K562 (cell line): ENCODE measurements at regions not wholly inside any gene's neighbourhood (a gene's known extent, or its start where the extent isn't known, plus 50 kb on each side); places are given as distances from the start of the nearest gene placed in this dataset.
"Not testable (repeated sequence)": the region's sequence is repeated elsewhere in the genome, so short reads cannot be mapped to it uniquely, and the experiment has no call there.

Experiments
- ATAC-seq: fragments of 200-7000 bp; cut with Tn5 transposase; 3 replicates; pipeline ENCODE4 v1.9.1; 2020; ENCODE audit warnings: moderate library complexity
- BruUV-seq: library from RNA; stranded (reverse); fragments of 400-500 nt; replicated peaks from 2 replicates; lab custom pipeline; 2021; lab: Mats Ljungman, UMichigan
- CTCF ChIA-PET: fragments of 300-600 bp; formaldehyde crosslinking; extraction: SDS; loops from one replicate; lab custom pipeline; 2021; ENCODE audit warnings: low intra/inter-chr PET ratio; lab: Yijun Ruan, JAX
- POLR2A ChIA-PET: fragments of 300-600, 350-650 bp; sonication (Branson Sonifier 250); formaldehyde crosslinking; extraction: SDS; loops from one replicate; lab custom pipeline; 2021; ENCODE audit warnings: antibody characterized with exemption, inconsistent platforms; lab: Yijun Ruan, JAX
- DNase-seq, 4 experiments: peaks; one replicate each; pipeline versions ENCODE4 v3.0.0 to v3.0.0-alpha.2; 2011 to 2018; ENCODE audit warnings: low spot score in 3 of 4, mixed read lengths in 3 of 4; ENCODE audit errors: extremely low read depth in 1 of 4
- FAIRE-seq: peaks from 2 replicates; lab custom pipeline; 2011; peaks lifted over from hg19 to GRCh38; lab: Jason Lieb, UNC
- H2AFZ ChIP-seq: 2 replicates; pipeline ENCODE4 v1.6.0; 2011; ENCODE audit warnings: low read depth, low read length, control low read depth, inconsistent platforms
- H3K27ac ChIP-seq: fragments of 200-600 bp; 3 replicates; pipeline ENCODE4 v1.8.0; 2011; ENCODE audit warnings: low read depth, mild to moderate bottlenecking, control low read depth, inconsistent platforms, low read length, moderate library complexity, mixed read lengths; ENCODE audit errors: extremely low read depth
- H3K27me3 ChIP-seq, 2 experiments: fragments of 300-600 bp in 1 of 2; 2 replicates in 1 of 2; 3 replicates in 1 of 2; pipeline versions ENCODE4 v1.6.0 to v1.8.0; 2011; ENCODE audit warnings: inconsistent platforms in 2 of 2, low read length in 2 of 2, mild to moderate bottlenecking in 1 of 2, mixed read lengths in 1 of 2, moderate library complexity in 1 of 2; ENCODE audit not compliant: control insufficient read depth in 2 of 2, insufficient read depth in 2 of 2
- H3K36me3 ChIP-seq: fragments of 300-600 bp; 3 replicates; pipeline ENCODE4 v1.8.0; 2011; ENCODE audit warnings: mild to moderate bottlenecking, low read length, inconsistent platforms; ENCODE audit not compliant: control insufficient read depth, insufficient read depth
- H3K4me1 ChIP-seq, 2 experiments: fragments of 200-600 bp in 1 of 2; replicated peaks in 1 of 2; 2 replicates in 1 of 2; 3 replicates in 1 of 2; pipeline versions ENCODE4 v1.5.1 to v1.8.0; 2011; ENCODE audit warnings: inconsistent platforms in 2 of 2, low read length in 2 of 2, mild to moderate bottlenecking in 1 of 2, mixed read lengths in 1 of 2, moderate library complexity in 1 of 2; ENCODE audit not compliant: control insufficient read depth in 2 of 2, insufficient read depth in 2 of 2
- H3K4me2 ChIP-seq: 2 replicates; pipeline ENCODE4 v1.6.1; 2011; ENCODE audit warnings: low read length, control low read depth, inconsistent platforms, mixed read lengths; ENCODE audit not compliant: insufficient read depth
- H3K4me3 ChIP-seq: fragments of 200-600 bp; sonication (generic), shearing (Covaris generic); 2 replicates; pipeline ENCODE4 v1.5.1; 2016; ENCODE audit warnings: control low read depth, inconsistent platforms
- H3K79me2 ChIP-seq: fragments of 200-600 bp; 3 replicates; pipeline ENCODE4 v1.8.0; 2011; ENCODE audit warnings: low read length, inconsistent platforms; ENCODE audit not compliant: control insufficient read depth, insufficient read depth
- H3K9ac ChIP-seq, 2 experiments: 2 replicates each; pipeline versions ENCODE4 v1.6.0 to v1.6.1; 2011; ENCODE audit warnings: low read depth in 2 of 2, low read length in 2 of 2, control low read depth in 1 of 2, inconsistent platforms in 1 of 2, mild to moderate bottlenecking in 1 of 2, mixed read lengths in 1 of 2; ENCODE audit not compliant: insufficient read depth in 1 of 2
- H3K9me1 ChIP-seq: one replicate; pipeline ENCODE4 v1.6.0; 2011; ENCODE audit warnings: inconsistent platforms, mild to moderate bottlenecking, low read length, moderate library complexity; ENCODE audit not compliant: control insufficient read depth, insufficient read depth
- H3K9me3 ChIP-seq: replicated peaks from 2 replicates; pipeline ENCODE4 v1.5.1; 2011; ENCODE audit warnings: low read depth, low read length, inconsistent platforms; ENCODE audit not compliant: control insufficient read depth, insufficient read depth
- H4K20me1 ChIP-seq: replicated peaks from 2 replicates; pipeline ENCODE4 v1.6.1; 2011; ENCODE audit warnings: low read length, inconsistent platforms, mixed read lengths; ENCODE audit not compliant: control insufficient read depth, insufficient read depth
- ADNP ChIP-seq: fragments of 200-800 bp; sonication (Bioruptor generic); IDR thresholded peaks from 2 replicates; pipeline ENCODE4 v1.6.1; 2016; ENCODE audit warnings: missing genetic modification characterization, missing compliant biosample characterization
- CBX5 ChIP-seq: IDR thresholded peaks from 2 replicates; pipeline ENCODE4 v1.6.1; 2014; ENCODE audit warnings: low read depth, borderline replicate concordance
- GTF2F1 ChIP-seq: IDR thresholded peaks from 2 replicates; pipeline ENCODE4 v1.6.1; 2011; ENCODE audit warnings: low read depth, low read length, improper control_type of control experiment
- KAT2B ChIP-seq: IDR thresholded peaks from one replicate; pipeline ENCODE4 v1.6.1; 2012; ENCODE audit warnings: low read depth, mild to moderate bottlenecking, control low read depth, inconsistent platforms, low read length, moderate library complexity
- PHF21A ChIP-seq: fragments of 450-650 bp; IDR thresholded peaks from 2 replicates; pipeline ENCODE4 v1.6.1; 2017; ENCODE audit warnings: low read depth, borderline replicate concordance
- PHF8 ChIP-seq: fragments of 200-600 bp; sonication (generic); IDR thresholded peaks from 2 replicates; pipeline ENCODE4 v1.6.1; 2012; ENCODE audit warnings: mixed run types, mild to moderate bottlenecking, inconsistent platforms, low read length, moderate library complexity, borderline replicate concordance
- PTTG1 ChIP-seq: fragments of 450-650 bp; IDR thresholded peaks from 2 replicates; pipeline ENCODE4 v1.6.1; 2016; ENCODE audit warnings: low read depth, mild to moderate bottlenecking, missing genetic modification characterization, missing compliant biosample characterization
- SMC3 ChIP-seq: conservative IDR thresholded peaks from 2 replicates; pipeline ENCODE4 v1.6.1; 2011; ENCODE audit warnings: low read depth, low read length, improper control_type of control experiment; ENCODE audit not compliant: insufficient read depth
- SPI1 ChIP-seq: IDR thresholded peaks from 2 replicates; pipeline ENCODE4 v1.6.1; 2011; ENCODE audit warnings: low read depth, low read length, control low read depth, borderline replicate concordance
- WGBS: fragments of 100-300 bp; shearing (Covaris generic); methylation state at CpG from one replicate; pipeline ENCODE4 v1.1.6; 2016; ENCODE audit warnings: low coverage, mixed read lengths; ENCODE audit not compliant: insufficient coverage; ENCODE audit errors: missing lambda C conversion rate; 5-methylcytosine and 5-hydroxymethylcytosine counted together
- in situ Hi-C: fragments of 300-500 bp; cut with MboI; formaldehyde crosslinking; loops from 4 replicates; pipeline ENCODE4 v1.15.0; 2018; ENCODE audit warnings: inconsistent platforms, mixed read lengths
- intact Hi-C: fragments of 100-400 bp; cut with micrococcal nuclease; formaldehyde crosslinking; loops from 2 replicates; pipeline ENCODE4 v1.14.2; 2022
- TF ChIP-seq, protein P1 (sequence below), 2 experiments: IDR thresholded peaks in 1 of 2; conservative IDR thresholded peaks in 1 of 2; 2 replicates each; pipeline ENCODE4 v1.6.1; 2016; ENCODE audit warnings: low read depth in 2 of 2, mild to moderate bottlenecking in 1 of 2, missing compliant biosample characterization in 1 of 2, missing genetic modification characterization in 1 of 2, moderate library complexity in 1 of 2
- TF ChIP-seq, protein P2 (sequence below): sonication (generic); formaldehyde crosslinking; IDR thresholded peaks from 2 replicates; pipeline ENCODE4 v1.8.1; 2023; ENCODE audit warnings: mild to moderate bottlenecking, missing genetic modification reagents

DNA sequence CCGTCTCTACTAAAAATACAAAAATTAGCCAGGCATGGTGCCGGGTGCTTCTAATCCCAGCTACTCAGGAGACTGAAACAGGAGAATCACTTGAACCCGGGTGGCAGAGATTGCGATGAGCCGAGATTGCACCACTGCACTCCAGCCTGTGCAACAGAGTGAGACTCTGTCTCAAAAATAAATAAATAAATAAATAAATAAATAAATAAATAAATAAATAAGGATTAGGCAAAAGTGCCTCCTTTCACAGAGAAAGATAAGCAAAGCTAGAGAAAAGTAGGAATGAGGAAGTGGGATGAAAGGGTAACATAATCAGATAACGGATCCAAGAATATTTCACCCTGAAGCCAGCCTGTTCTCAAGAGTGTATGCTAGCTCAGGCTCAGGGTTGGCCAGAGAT lies 869.6 kb upstream of the AUTS2 start:
- H3K9ac ChIP-seq, CTCF ChIA-PET, H3K4me1 ChIP-seq, H3K27ac ChIP-seq, H3K4me2 ChIP-seq, H3K4me3 ChIP-seq, ATAC-seq, H3K9me1 ChIP-seq, H3K9me3 ChIP-seq, FAIRE-seq, POLR2A ChIA-PET, H3K79me2 ChIP-seq, H3K36me3 ChIP-seq, intact Hi-C loops, in situ Hi-C loops: not testable (repeated sequence)
- TF ChIP-seq SPI1 = peak; percentile 65; the same call in 1 of the 2 replicates
- TF ChIP-seq, all 486 proteins: peak for 1; not testable (repeated sequence) for 485
- H4K20me1 ChIP-seq, DNase-seq, BruUV-seq, H3K27me3 ChIP-seq, H2AFZ ChIP-seq: not testable (repeated sequence)
- 2% methylated on average over 6 of the region's 6 CpGs for WGBS

DNA sequence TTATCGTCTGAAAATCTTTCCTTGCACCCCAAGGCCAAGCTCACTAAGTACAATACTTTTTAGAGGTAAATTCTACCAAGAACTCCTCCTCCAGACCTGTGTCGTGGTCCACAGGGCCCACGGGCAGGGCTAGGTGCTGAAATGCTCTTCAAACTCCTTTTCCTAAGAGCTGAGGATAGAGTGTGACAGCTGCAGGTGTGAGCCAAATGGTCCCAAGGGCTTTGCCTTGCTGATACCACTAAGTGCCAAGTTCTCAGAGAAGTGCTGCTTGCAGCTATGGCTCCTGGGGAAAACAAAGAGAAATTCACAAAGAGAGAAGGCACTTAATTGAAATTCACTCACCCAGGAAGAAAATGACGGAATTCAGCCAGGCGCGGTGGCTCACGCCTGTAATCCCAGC lies 868.9 kb upstream of the AUTS2 start:
- Histone ChIP-seq H3K36me3 (no peaks in the 10 kb centered on the region), H4K20me1 (no peaks in the 10 kb centered on the region), H3K9me1 (no peaks in the 10 kb centered on the region), H3K4me2 (no peak overlapping the region), H2AFZ (no peak overlapping the region), H3K4me1 (no peaks in the 10 kb centered on the region), H3K27me3 (no peaks in the 10 kb centered on the region), H3K27ac (no peak overlapping the region), H3K9me3 (no peaks in the 10 kb centered on the region), H3K9ac (no peak overlapping the region), H3K79me2 (no peaks in the 10 kb centered on the region), H3K4me3 (no peak overlapping the region)
- CTCF ChIA-PET = no interaction called here
- POLR2A ChIA-PET = no interaction called here
- BruUV-seq = no TSS peak
- no peak for DNase-seq
- intact Hi-C loops (no loop called here), in situ Hi-C loops (no loop called here)
- FAIRE-seq = no peak
- ATAC-seq = no peak
- WGBS = 2% methylated on average over 7 of the region's 7 CpGs
- no peak for TF ChIP-seq PTTG1 (tag)
- TF ChIP-seq, protein P1, sequence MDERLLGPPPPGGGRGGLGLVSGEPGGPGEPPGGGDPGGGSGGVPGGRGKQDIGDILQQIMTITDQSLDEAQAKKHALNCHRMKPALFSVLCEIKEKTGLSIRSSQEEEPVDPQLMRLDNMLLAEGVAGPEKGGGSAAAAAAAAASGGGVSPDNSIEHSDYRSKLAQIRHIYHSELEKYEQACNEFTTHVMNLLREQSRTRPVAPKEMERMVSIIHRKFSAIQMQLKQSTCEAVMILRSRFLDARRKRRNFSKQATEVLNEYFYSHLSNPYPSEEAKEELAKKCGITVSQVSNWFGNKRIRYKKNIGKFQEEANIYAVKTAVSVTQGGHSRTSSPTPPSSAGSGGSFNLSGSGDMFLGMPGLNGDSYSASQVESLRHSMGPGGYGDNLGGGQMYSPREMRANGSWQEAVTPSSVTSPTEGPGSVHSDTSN (CRISPR knock-in tag; IDR thresholded peaks at IDR 0.05; ENCODE audit: low read depth) = no peak
- TF ChIP-seq, protein P1 (tag; conservative IDR thresholded peaks at IDR 0.05; ENCODE audit: low read depth) = no peak
- no peak for TF ChIP-seq KAT2B
- no peak for TF ChIP-seq GTF2F1
- TF ChIP-seq CBX5 = no peak
- TF ChIP-seq PHF8 = no peak
- TF ChIP-seq SMC3 = no peak
- no peak for TF ChIP-seq ADNP (tag)
- no peak for TF ChIP-seq PHF21A
- TF ChIP-seq, protein P2, sequence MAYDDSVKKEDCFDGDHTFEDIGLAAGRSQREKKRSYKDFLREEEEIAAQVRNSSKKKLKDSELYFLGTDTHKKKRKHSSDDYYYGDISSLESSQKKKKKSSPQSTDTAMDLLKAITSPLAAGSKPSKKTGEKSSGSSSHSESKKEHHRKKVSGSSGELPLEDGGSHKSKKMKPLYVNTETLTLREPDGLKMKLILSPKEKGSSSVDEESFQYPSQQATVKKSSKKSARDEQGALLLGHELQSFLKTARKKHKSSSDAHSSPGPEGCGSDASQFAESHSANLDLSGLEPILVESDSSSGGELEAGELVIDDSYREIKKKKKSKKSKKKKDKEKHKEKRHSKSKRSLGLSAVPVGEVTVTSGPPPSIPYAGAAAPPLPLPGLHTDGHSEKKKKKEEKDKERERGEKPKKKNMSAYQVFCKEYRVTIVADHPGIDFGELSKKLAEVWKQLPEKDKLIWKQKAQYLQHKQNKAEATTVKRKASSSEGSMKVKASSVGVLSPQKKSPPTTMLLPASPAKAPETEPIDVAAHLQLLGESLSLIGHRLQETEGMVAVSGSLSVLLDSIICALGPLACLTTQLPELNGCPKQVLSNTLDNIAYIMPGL = no peak
